ENCODE measurements at regions not wholly inside any gene's neighbourhood (a gene's known extent, or its start where the extent isn't known, plus 50 kb on each side); places are given as distances from the start of the nearest gene placed in this dataset.

DNA sequence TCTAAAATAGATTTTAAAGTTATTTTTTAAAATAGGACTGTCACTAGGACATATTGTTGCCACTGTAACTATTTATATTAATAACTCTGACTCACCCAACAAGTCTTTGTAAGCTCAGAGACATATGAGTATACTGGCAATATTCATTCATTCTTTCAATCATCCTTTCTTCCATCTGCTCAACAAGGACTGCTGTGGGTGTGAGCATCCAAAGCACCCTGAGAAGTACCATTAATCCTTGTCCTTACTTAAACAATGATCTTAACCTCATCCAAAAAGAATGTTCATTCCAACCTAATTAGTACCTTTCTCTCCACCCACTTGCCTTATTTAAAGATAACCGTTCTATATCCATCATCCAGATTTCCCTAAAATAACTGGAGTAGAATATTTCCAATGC, 94.2 kb upstream of the PPP2R3A start:
- no peak for TF ChIP-seq CTCF (IDR thresholded peaks at IDR 0.05)
- no peak for TF ChIP-seq POLR2AphosphoS5 (IDR thresholded peaks at IDR 0.05; ENCODE audit: insufficient read depth in 1 of 2, low read depth in 1 of 2)
- TF ChIP-seq POLR2A (IDR thresholded peaks at IDR 0.05), result no peak
- Histone ChIP-seq H3K27ac (no peak overlapping the region), H3K36me3 (no peaks in the 10 kb centered on the region), H3K27me3 (no peaks in the 10 kb centered on the region), H3K9me3 (no peaks in the 10 kb centered on the region), H3K4me3 (no peak overlapping the region), H3K4me1 (no peaks in the 10 kb centered on the region)
- intact Hi-C loops (cut with DNase I), result loop anchor here (10.0 kb wide), 1 partner anchor 437 kb away; no protein-coding TSS in a partner anchor
- DNase-seq (ENCODE audit: extremely low spot score in 2 of 2), result no peak

DNA sequence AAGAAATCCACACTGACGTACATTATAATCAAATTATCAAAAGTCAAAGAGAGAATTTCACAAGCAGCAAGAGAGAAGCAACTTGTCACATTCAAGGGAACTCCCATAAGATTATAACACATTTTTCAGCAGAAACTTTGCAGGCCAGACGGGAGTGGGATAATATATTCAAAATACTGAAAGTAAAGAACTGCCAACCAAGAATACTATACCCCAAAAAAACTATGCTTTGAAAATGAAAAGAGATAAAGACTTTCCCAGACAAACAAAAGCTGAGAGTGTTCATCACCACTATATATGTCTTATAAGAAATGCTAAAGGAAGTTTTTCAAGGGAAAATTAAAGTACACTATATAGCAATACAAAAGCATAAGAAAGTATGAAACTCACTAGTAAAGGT, 91.5 kb upstream of the PPP2R3A start:
- H3K36me3 ChIP-seq, result no peaks in the 10 kb centered on the region
- no peaks in the 10 kb centered on the region for H3K27me3 ChIP-seq
- no peak for TF ChIP-seq CTCF (IDR thresholded peaks at IDR 0.05)
- no peak for TF ChIP-seq POLR2AphosphoS5 (IDR thresholded peaks at IDR 0.05; ENCODE audit: insufficient read depth in 1 of 2, low read depth in 1 of 2)
- no peak for TF ChIP-seq POLR2A (IDR thresholded peaks at IDR 0.05)
- no peak overlapping the region for H3K27ac ChIP-seq
- H3K9me3 ChIP-seq, result no peaks in the 10 kb centered on the region
- no peak overlapping the region for H3K4me3 ChIP-seq
- H3K4me1 ChIP-seq, result no peaks in the 10 kb centered on the region
- DNase-seq (ENCODE audit: extremely low spot score in 2 of 2), result no peak
- intact Hi-C loops (cut with DNase I), result loop anchor here (10.0 kb wide), 1 partner anchor 439 kb away; no protein-coding TSS in a partner anchor

DNA sequence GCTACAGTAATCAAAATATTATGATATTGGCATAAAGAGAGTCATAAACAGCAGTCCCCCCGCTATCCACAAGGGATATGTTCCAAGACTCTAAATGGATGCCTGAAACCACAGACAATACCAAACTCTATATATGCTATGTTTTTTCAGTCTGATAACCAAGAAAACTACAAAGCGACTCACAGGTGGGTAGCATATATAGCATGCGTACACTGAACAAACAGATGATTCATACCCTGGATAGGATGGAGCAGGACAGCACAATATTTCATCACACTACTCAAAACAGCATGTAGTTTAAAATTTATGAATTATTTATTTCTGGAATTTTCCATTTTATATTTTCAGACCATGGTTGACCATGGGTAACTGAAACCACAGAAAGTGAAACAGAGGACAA, 87.0 kb upstream of the PPP2R3A start:
- intact Hi-C loops (cut with DNase I), result loop anchor here (10.0 kb wide), 1 partner anchor 444 kb away; no protein-coding TSS in a partner anchor
- TF ChIP-seq POLR2AphosphoS5 (IDR thresholded peaks at IDR 0.05; ENCODE audit: insufficient read depth in 1 of 2, low read depth in 1 of 2) (no peak), CTCF (IDR thresholded peaks at IDR 0.05) (no peak), POLR2A (IDR thresholded peaks at IDR 0.05) (no peak)
- Histone ChIP-seq H3K36me3 (no peaks in the 10 kb centered on the region), H3K4me3 (no peak overlapping the region), H3K4me1 (no peaks in the 10 kb centered on the region), H3K9me3 (no peaks in the 10 kb centered on the region), H3K27ac (no peak overlapping the region), H3K27me3 (no peaks in the 10 kb centered on the region)
- DNase-seq (ENCODE audit: extremely low spot score in 2 of 2), result no peak

DNA sequence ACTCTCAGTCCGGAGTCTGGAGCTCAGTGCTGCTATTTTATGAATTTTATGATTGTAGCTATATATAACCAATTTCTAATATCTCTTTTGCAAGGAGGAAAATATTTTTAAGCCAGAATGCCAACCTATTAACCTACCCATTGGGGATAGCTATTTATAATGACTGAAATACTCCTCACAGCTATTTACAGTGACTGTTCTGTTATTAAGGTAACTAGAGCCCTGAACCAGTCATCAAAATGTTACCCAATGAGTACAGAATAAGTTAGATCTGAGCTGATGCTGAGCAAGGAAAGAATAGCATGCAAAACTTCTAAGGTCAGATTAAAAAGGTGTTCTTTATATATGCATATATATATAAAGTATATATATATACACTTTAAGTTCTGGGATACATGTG, 79.6 kb upstream of the PPP2R3A start:
- H3K4me3 ChIP-seq, result no peak overlapping the region

More for the DNA sequence above, 79.6 kb upstream of the PPP2R3A start:
- TF ChIP-seq CTCF (IDR thresholded peaks at IDR 0.05), result no peak
- TF ChIP-seq POLR2A (IDR thresholded peaks at IDR 0.05), result no peak
- no peak for TF ChIP-seq POLR2AphosphoS5 (IDR thresholded peaks at IDR 0.05; ENCODE audit: insufficient read depth in 1 of 2, low read depth in 1 of 2)
- H3K36me3 ChIP-seq, result no peaks in the 10 kb centered on the region
- no peak overlapping the region for H3K27ac ChIP-seq
- DNase-seq (ENCODE audit: extremely low spot score in 2 of 2), result no peak
- H3K4me1 ChIP-seq, result no peaks in the 10 kb centered on the region
- intact Hi-C loops (cut with DNase I), result no loop called here
- no peaks in the 10 kb centered on the region for H3K9me3 ChIP-seq
- H3K27me3 ChIP-seq, result no peaks in the 10 kb centered on the region
